Motor neuron (in vitro differentiated cells): ENCODE measurements at regions not wholly inside any gene's neighbourhood (a gene's known extent, or its start where the extent isn't known, plus 50 kb on each side); places are given as distances from the start of the nearest gene placed in this dataset.

Experiments used
- ATAC-seq, 8 experiments: fragments of 200-7000 bp; cut with Tn5 transposase; replicated peaks in 6 of 8; 2 replicates each; pipeline ENCODE4 v1.8.0; 2021; ENCODE audit warnings: mild to moderate bottlenecking in 8 of 8, moderate library complexity in 8 of 8
- H3K27ac ChIP-seq, 2 donors: fragments of 250-450 bp; sonication (Bioruptor Pico); 2 replicates each; pipeline ENCODE4 v1.9.0; 2021; ENCODE audit warnings: antibody characterized with exemption in 2 of 2, mild to moderate bottlenecking in 2 of 2, moderate library complexity in 1 of 2
- H3K4me1 ChIP-seq, 2 donors: fragments of 250-450 bp; sonication (Bioruptor Pico); replicated peaks in 1 of 2; 2 replicates each; pipeline ENCODE4 v1.6.1; 2021; ENCODE audit warnings: antibody characterized with exemption in 2 of 2, mild to moderate bottlenecking in 2 of 2, moderate library complexity in 1 of 2
- H3K4me3 ChIP-seq, 5 donors: fragments of 250-450 bp; sonication (Bioruptor Pico); 2 replicates each; pipeline ENCODE4 v1.9.0; 2021; ENCODE audit warnings: antibody characterized with exemption in 5 of 5, mild to moderate bottlenecking in 5 of 5, moderate library complexity in 4 of 5
- WGBS, 10 experiments: fragments of 450-650 bp; shearing (Covaris generic); methylation state at CpG; one replicate each; pipeline ENCODE4 v1.0.0; 2022; 5-methylcytosine and 5-hydroxymethylcytosine counted together
- in situ Hi-C, 9 experiments: fragments of 400-800 bp; cut with MboI; loops; one replicate each; pipeline ENCODE4 v1.15.0; 2021; ENCODE audit warnings: low sequenced_read_pairs in 9 of 9, low pct_unique_long_range_greater_than_20kb in 2 of 9; ENCODE audit not compliant: unreplicated experiment in 9 of 9

DNA sequence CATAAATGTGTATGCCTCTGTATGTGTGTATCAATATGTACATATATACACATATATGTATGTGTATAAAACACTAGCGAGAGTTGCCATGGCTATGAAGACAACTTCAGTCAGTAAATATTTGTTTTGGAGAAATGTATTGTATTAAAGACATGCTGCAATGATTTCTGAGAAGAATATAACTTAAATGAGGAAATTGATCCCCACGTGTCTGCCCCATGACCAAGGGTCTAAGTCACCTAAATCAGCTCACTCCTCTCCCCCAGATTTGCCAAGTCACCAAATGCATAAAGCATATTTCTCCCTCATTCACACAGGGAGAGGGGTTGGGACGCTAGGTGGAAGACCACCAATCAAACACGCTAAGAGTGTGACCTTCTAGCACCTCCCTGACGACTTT lies 58.3 kb upstream of the LYST start:
- Histone ChIP-seq H3K4me1 (peaks cover 10 to 15% of the 10 kb centered on the region in 2 donors), H3K4me3 (no peak overlapping the region), H3K27ac (no peak overlapping the region)
- peak in 1 of 8 experiments; percentile 74 for ATAC-seq
- in situ Hi-C loops = no loop called here
- WGBS, 10 experiments = 47 to 100% (median 89%) methylated on average over 1 to 5 of the region's 5 CpGs; no CpG with 5 or more reads in 3 of the 10 experiments

GRCh38 chr1:235923466-235924021 lies 56.8 kb upstream of the LYST start:
- peak in 3 of 8 experiments; percentile 46 to 63 (median 58) for ATAC-seq
- Histone ChIP-seq H3K27ac (no peak overlapping the region), H3K4me3 (no peak overlapping the region), H3K4me1 (peaks cover 13 to 19% of the 10 kb centered on the region in 2 donors)
- in situ Hi-C loops = no loop called here
- WGBS, 10 experiments = 59 to 84% (median 70%) methylated on average over 2 to 6 of the region's 6 CpGs; no CpG with 5 or more reads in 3 of the 10 experiments

DNA sequence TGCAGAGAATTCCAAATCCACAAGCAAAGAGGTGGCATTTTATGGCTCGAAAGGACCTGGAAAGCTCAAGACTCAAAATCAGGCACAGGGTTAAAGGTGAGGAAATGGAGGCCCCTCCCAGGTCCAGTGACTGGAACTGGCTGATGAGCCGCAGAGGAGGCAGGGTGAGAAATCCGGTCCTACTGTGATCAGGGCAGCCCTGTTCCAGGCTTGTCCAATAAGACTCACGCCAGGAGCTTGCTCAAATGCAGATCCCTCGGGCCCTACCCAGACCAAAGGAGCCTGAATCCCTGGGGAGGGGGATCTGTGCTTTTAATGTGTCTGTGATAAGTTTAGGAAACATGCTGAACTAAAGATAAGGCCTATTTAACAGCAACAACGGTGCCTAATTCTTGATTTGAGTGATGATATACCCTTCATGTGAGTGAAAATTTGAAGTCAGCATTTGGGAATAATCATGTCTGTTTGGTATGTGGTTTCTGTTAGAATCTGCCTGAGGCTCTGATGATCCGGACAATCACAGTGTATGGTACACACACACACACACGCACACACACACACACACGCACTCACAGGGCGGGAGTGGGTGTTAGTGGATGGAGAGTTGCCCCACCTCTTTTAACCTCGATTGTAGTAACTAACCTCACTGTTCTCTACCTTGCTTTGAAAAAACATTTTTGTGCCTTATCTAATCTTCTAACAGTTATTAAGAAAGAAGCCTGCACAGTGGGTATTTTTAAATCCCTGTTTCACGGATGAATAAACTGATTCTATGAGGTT lies 54.1 kb upstream of the LYST start:
- in situ Hi-C loops = no loop called here
- 10 to 93% (median 65%) methylated on average over 1 to 8 of the region's 12 CpGs; no CpG with 5 or more reads in 2 of the 10 experiments for WGBS, 10 experiments
- peak in 6 of 8 experiments; percentile 2 to 13 (median 4) for ATAC-seq
- H3K27ac ChIP-seq = no peak overlapping the region
- peaks cover 13 to 23% of the 10 kb centered on the region in 2 donors for H3K4me1 ChIP-seq
- H3K4me3 ChIP-seq = no peak overlapping the region

DNA sequence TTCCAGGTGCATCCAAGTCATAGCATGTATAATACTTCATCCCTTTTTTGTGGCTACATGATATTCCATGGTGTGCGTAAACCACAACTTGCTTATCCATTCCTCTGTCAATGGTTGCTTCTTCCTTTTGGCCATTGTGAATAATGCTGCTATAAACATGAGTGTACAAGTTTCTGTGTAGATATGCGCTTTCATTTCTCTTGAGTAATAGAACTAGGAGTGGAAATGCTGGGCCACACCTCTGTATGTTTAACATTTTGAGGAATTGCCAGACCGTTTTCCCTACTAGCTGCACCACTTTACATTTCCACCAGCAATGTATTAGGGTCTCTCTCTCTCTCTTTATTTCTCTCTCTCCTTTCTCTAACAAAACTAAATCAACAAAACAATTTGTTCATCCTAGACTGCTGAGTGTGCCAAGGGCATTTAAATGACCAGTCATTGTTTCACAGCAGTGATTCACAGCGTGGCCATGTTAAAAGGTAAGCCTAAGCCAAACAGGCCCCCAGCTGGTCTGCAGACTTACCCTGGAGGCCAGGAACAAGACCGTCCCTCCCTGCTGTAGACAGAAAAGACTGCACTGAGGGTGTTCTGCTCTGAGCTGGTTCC lies 53.2 kb upstream of the LYST start:
- no peak overlapping the region for H3K4me3 ChIP-seq
- no peak overlapping the region for H3K27ac ChIP-seq
- 0 to 100% (median 46%) methylated on average over 1 to 5 of the region's 5 CpGs; no CpG with 5 or more reads in 1 of the 10 experiments for WGBS, 10 experiments
- ATAC-seq = peak; percentile 65 to 78 (median 76)
- in situ Hi-C loops = no loop called here
- peaks cover 13 to 23% of the 10 kb centered on the region in 2 donors for H3K4me1 ChIP-seq

DNA sequence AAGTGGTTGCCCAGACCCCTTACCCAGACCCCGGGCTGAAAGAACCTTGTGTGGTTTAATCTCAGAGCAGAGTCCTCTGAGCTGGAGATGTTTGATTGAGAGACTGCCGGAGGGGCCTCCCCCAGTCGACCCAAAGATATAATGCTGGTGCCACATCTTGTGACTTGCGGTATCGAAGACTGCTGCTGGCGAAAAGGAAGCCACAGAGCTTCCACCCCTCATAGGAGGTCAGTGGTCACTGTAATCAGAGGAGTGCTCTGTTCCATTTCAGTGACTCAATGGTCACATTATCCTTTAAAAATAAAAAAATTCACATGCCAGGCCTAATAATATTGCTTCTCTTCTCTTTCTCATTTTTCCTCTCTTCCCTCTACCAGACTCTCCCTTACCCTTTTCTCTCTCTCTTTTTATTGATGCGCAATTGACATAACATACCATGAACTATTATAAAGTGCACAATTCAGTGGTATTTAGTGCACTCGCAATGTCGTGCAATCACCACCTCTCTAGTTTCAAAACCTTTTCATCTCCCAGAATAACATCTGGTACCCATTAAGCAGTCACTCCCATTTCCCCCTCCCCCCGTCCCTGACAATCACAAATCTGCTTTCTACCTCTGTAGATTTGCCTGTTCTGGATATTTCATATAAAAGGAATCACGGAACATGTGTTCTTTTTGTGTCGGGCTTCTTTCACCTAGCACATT lies 52.6 kb upstream of the LYST start:
- in situ Hi-C loops = no loop called here
- H3K4me3 ChIP-seq = no peak overlapping the region
- ATAC-seq = peak in 3 of 8 experiments; percentile 4 to 8 (median 5)
- H3K4me1 ChIP-seq = peaks cover 13 to 23% of the 10 kb centered on the region in 2 donors
- no peak overlapping the region for H3K27ac ChIP-seq
- 8 to 100% (median 80%) methylated on average over 2 to 11 of the region's 12 CpGs for WGBS, 10 experiments

DNA sequence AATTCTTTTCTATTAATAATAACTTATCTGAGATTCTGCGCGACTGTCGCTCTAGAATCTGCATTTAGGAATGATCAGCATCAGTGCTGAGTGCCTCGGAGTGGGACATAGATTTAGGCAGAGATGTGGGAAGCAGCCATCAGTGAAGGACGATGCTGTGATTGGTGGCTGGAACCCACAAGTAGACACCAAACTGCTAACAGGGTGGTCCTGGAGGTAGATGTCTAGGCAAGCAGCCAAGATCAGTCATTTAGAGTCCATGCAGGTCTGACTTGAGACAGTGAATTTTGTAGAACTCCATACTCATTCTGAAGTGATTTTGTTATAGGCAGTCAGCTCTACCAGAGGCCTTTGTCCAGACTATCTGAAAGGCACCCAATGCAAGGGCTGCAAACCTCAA lies 51.8 kb upstream of the LYST start:
- in situ Hi-C loops = no loop called here
- peaks cover 8 to 18% of the 10 kb centered on the region in 2 donors for H3K4me1 ChIP-seq
- no peak overlapping the region for H3K4me3 ChIP-seq
- no peak overlapping the region for H3K27ac ChIP-seq
- no peak for ATAC-seq
- WGBS, 10 experiments = 80 to 100% (median 93%) methylated on average over 1 to 5 of the region's 5 CpGs; no CpG with 5 or more reads in 3 of the 10 experiments

GRCh38 chr1:235918032-235918431 lies 51.3 kb upstream of the LYST start:
- peaks cover 6 to 16% of the 10 kb centered on the region in 2 donors for H3K4me1 ChIP-seq
- in situ Hi-C loops = no loop called here
- H3K27ac ChIP-seq = no peak overlapping the region
- ATAC-seq = no peak
- 31 to 100% (median 85%) methylated on average over 1 to 13 of the region's 13 CpGs; no CpG with 5 or more reads in 1 of the 10 experiments for WGBS, 10 experiments
- H3K4me3 ChIP-seq = no peak overlapping the region

GRCh38 chr1:235917267-235917811 lies 50.6 kb upstream of the LYST start:
- peak; percentile 31 to 83 (median 68) for ATAC-seq
- in situ Hi-C loops = no loop called here
- H3K4me3 ChIP-seq = no peak overlapping the region
- H3K4me1 ChIP-seq = peaks cover 6 to 16% of the 10 kb centered on the region in 2 donors
- WGBS, 10 experiments = 0 to 100% (median 60%) methylated on average over 1 to 8 of the region's 8 CpGs
- H3K27ac ChIP-seq = no peak overlapping the region
